Stomach (tissue), 4 donors: ENCODE measurements at regions not wholly inside any gene's neighbourhood (a gene's known extent, or its start where the extent isn't known, plus 50 kb on each side); places are given as distances from the start of the nearest gene placed in this dataset.

ENCODE experiments used
- CTCF ChIP-seq, 7 experiments: fragments of 450-650 bp in 4 of 7; fragments of 200-600 bp in 3 of 7; sonication (generic) in 3 of 7; IDR thresholded peaks; one replicate each; pipeline ENCODE4 v1.5.1; 2016 to 2019; ENCODE audit warnings: antibody characterized with exemption in 7 of 7, control low read depth in 2 of 7, mild to moderate bottlenecking in 1 of 7
- EP300 ChIP-seq: sonication (generic); formaldehyde crosslinking; IDR thresholded peaks from one replicate; pipeline ENCODE4 v1.6.1; 2017; ENCODE audit warnings: antibody characterized with exemption
- POLR2A ChIP-seq, 4 donors: fragments of 450-650 bp; IDR thresholded peaks; one replicate each; pipeline ENCODE4 v1.6.1; 2016; ENCODE audit warnings: antibody characterized with exemption in 4 of 4, control low read depth in 2 of 4, mild to moderate bottlenecking in 1 of 4, moderate library complexity in 1 of 4
- POLR2AphosphoS5 ChIP-seq, 3 donors: sonication (generic); formaldehyde crosslinking; IDR thresholded peaks; one replicate each; pipeline ENCODE4 v1.6.1; 2016; ENCODE audit warnings: antibody characterized with exemption in 3 of 3

GRCh38 chr19:57057036-57057686 lies 62.6 kb upstream of the USP29 start:
- TF ChIP-seq CTCF (IDR thresholded peaks at IDR 0.05): no peak
- no peak for TF ChIP-seq POLR2A (IDR thresholded peaks at IDR 0.05)
- TF ChIP-seq POLR2AphosphoS5 (IDR thresholded peaks at IDR 0.05): peak in 2 of 3 donors; percentile 46 to 78
- no peak for TF ChIP-seq EP300
